ENCODE measurements at regions not wholly inside any gene's neighbourhood (a gene's known extent, or its start where the extent isn't known, plus 50 kb on each side); places are given as distances from the start of the nearest gene placed in this dataset.

GRCh38 chr2:49270091-49270490 is 115.8 kb upstream of the FSHR start:
- TF ChIP-seq, protein P1, sequence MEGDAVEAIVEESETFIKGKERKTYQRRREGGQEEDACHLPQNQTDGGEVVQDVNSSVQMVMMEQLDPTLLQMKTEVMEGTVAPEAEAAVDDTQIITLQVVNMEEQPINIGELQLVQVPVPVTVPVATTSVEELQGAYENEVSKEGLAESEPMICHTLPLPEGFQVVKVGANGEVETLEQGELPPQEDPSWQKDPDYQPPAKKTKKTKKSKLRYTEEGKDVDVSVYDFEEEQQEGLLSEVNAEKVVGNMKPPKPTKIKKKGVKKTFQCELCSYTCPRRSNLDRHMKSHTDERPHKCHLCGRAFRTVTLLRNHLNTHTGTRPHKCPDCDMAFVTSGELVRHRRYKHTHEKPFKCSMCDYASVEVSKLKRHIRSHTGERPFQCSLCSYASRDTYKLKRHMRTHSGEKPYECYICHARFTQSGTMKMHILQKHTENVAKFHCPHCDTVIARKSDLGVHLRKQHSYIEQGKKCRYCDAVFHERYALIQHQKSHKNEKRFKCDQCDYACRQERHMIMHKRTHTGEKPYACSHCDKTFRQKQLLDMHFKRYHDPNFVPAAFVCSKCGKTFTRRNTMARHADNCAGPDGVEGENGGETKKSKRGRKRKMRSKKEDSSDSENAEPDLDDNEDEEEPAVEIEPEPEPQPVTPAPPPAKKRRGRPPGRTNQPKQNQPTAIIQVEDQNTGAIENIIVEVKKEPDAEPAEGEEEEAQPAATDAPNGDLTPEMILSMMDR (IDR thresholded peaks at IDR 0.05), result no peak
- TF ChIP-seq POLR2AphosphoS5 (IDR thresholded peaks at IDR 0.05), result no peak
